SK-N-DZ (cell line): ENCODE measurements at regions not wholly inside any gene's neighbourhood (a gene's known extent, or its start where the extent isn't known, plus 50 kb on each side); places are given as distances from the start of the nearest gene placed in this dataset.
"Not testable (repeated sequence)": the region's sequence is repeated elsewhere in the genome, so short reads cannot be mapped to it uniquely, and the experiment has no call there.

Source experiments
- DNase-seq: peaks from one replicate; pipeline ENCODE4 v3.0.0-alpha.2; 2015; ENCODE audit warnings: low spot score

- DNase-seq: no peak
Observed at GRCh38 chr6:66336176-66336575, 629.1 kb upstream of the EYS start.

- no peak for DNase-seq
Observed at GRCh38 chr6:66328200-66328599, 621.2 kb upstream of the EYS start.

GRCh38 chr6:66326228-66326627, 619.2 kb upstream of the EYS start:
- no peak for DNase-seq

- DNase-seq: no peak
Observed at GRCh38 chr6:66321017-66321416, 614.0 kb upstream of the EYS start.

- DNase-seq: no peak
Observed at GRCh38 chr6:66307490-66307889, 600.5 kb upstream of the EYS start.

- no peak for DNase-seq
Observed at GRCh38 chr6:66291905-66292304, 584.9 kb upstream of the EYS start.

GRCh38 chr6:66289889-66290288, 582.9 kb upstream of the EYS start:
- DNase-seq: no peak

GRCh38 chr6:66278115-66278514, 571.1 kb upstream of the EYS start:
- DNase-seq: no peak

GRCh38 chr6:66277400-66277799, 570.4 kb upstream of the EYS start:
- DNase-seq: no peak

- no peak for DNase-seq
Observed at GRCh38 chr6:66265737-66266136, 558.7 kb upstream of the EYS start.

- no peak for DNase-seq
Observed at GRCh38 chr6:66264376-66264775, 557.4 kb upstream of the EYS start.

GRCh38 chr6:66258731-66259487, 551.9 kb upstream of the EYS start:
- not testable (repeated sequence) for DNase-seq

GRCh38 chr6:66245231-66245630, 538.2 kb upstream of the EYS start:
- no peak for DNase-seq

- no peak for DNase-seq
Observed at GRCh38 chr6:66238851-66239250, 531.8 kb upstream of the EYS start.

- DNase-seq: no peak
Observed at GRCh38 chr6:66232890-66233289, 525.9 kb upstream of the EYS start.

- no peak for DNase-seq
Observed at GRCh38 chr6:66230591-66230990, 523.6 kb upstream of the EYS start.

GRCh38 chr6:66226109-66226508, 519.1 kb upstream of the EYS start:
- DNase-seq: no peak

GRCh38 chr6:66210964-66211363, 503.9 kb upstream of the EYS start:
- no peak for DNase-seq

- DNase-seq: no peak
Observed at GRCh38 chr6:66200390-66200789, 493.4 kb upstream of the EYS start.

- no peak for DNase-seq
Observed at GRCh38 chr6:66199171-66199570, 492.1 kb upstream of the EYS start.

GRCh38 chr6:66198062-66198624, 491.1 kb upstream of the EYS start:
- peak; percentile 87 for DNase-seq

GRCh38 chr6:66190858-66191257, 483.8 kb upstream of the EYS start:
- no peak for DNase-seq

GRCh38 chr6:66189915-66190314, 482.9 kb upstream of the EYS start:
- DNase-seq: no peak

- DNase-seq: no peak
Observed at GRCh38 chr6:66186756-66187155, 479.7 kb upstream of the EYS start.
